ENCODE measurements at regions not wholly inside any gene's neighbourhood (a gene's known extent, or its start where the extent isn't known, plus 50 kb on each side); places are given as distances from the start of the nearest gene placed in this dataset.
"Not testable (repeated sequence)": the region's sequence is repeated elsewhere in the genome, so short reads cannot be mapped to it uniquely, and the experiment has no call there.

DNA sequence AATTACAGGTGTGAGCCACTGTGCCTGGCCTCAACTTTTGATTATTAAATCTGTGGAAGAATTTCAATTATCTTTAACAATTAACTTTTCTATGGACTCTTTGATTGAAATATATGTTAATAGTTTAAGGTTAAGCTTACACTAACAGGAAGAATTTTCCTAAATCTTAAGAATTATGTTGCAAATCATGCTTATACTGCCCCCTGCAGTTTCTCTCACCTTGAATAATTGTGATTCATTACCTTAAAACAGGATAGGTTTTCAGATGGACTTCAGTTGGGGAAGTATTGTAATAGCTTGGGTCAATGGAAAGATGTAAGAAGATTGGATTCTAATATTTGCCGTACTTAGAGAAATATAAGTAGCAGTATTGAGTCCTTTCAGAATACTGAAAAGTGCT, 66.5 kb upstream of the NIPA1 start:
- H3K4me2 ChIP-seq (ENCODE audit: low read depth, low read length); H3K79me2 ChIP-seq (ENCODE audit: insufficient read depth, low read length); DNase-seq (ENCODE audit: low spot score); H3K27me3 ChIP-seq (ENCODE audit: control insufficient read depth in 1 of 2, insufficient read depth in 2 of 2, low read length in 2 of 2); in situ Hi-C loops (cut with HindIII; ENCODE audit: extremely low pct_ligation_motif_present, low pct_unique_long_range_greater_than_20kb); intact Hi-C loops (cut with micrococcal nuclease; ENCODE audit: unreplicated experiment); H3K9me3 ChIP-seq (ENCODE audit: low read length); H3K4me1 ChIP-seq (ENCODE audit: insufficient read depth, low read length); H2AFZ ChIP-seq (ENCODE audit: low read length); ATAC-seq; CTCF ChIA-PET (ENCODE audit: low intra/inter-chr PET ratio, low total read pairs); H3K27ac ChIP-seq (ENCODE audit: extremely low read length, insufficient read depth, low read length); BruUV-seq (replicated peaks); H3K4me3 ChIP-seq (replicated peaks in 1 of 3; ENCODE audit: insufficient read depth in 1 of 3, low read depth in 2 of 3, low read length in 3 of 3); H3K36me3 ChIP-seq (replicated peaks in 1 of 2; ENCODE audit: control insufficient read depth in 1 of 2, insufficient read depth in 2 of 2, low read length in 2 of 2); POLR2A ChIA-PET; FAIRE-seq; H3K9ac ChIP-seq (ENCODE audit: insufficient read depth, low read depth, low read length); H4K20me1 ChIP-seq (ENCODE audit: insufficient read depth, low read length): not testable (repeated sequence)
- TF ChIP-seq STAG1 (CRISPR knock-in tag; IDR thresholded peaks at IDR 0.05), result peak; percentile 51
- 0% methylated on average over 1 of the region's 1 CpG for WGBS (ENCODE audit: low lambda C conversion rate)

DNA sequence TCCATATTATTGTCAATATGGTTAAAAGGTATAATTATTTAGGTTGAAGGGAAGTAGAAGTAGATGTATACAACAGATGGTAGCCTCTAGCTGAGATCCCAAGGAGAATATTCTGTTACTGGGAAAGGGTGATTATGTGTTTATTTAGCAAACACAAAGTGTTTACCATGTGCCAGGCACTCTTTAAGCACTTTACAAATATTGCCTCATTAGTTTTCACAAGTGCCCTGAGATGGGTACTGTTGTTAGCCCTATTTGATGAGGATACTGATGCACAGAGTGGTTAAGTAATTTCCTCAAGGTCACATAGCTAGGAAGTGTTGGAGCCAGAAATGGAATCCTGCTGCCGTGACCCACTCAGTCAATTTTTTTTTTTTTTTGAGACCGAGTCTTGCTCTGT, 60.3 kb upstream of the NIPA1 start:
- H3K4me2 ChIP-seq (ENCODE audit: low read depth, low read length); DNase-seq (ENCODE audit: low spot score); POLR2A ChIA-PET; intact Hi-C loops (cut with micrococcal nuclease; ENCODE audit: unreplicated experiment); H3K9ac ChIP-seq (ENCODE audit: insufficient read depth, low read depth, low read length); H3K27ac ChIP-seq (ENCODE audit: extremely low read length, insufficient read depth, low read length); H3K4me1 ChIP-seq (ENCODE audit: insufficient read depth, low read length); in situ Hi-C loops (cut with HindIII; ENCODE audit: extremely low pct_ligation_motif_present, low pct_unique_long_range_greater_than_20kb); CTCF ChIA-PET (ENCODE audit: low intra/inter-chr PET ratio, low total read pairs); H3K4me3 ChIP-seq (replicated peaks in 1 of 3; ENCODE audit: insufficient read depth in 1 of 3, low read depth in 2 of 3, low read length in 3 of 3); H3K27me3 ChIP-seq (ENCODE audit: control insufficient read depth in 1 of 2, insufficient read depth in 2 of 2, low read length in 2 of 2); H3K79me2 ChIP-seq (ENCODE audit: insufficient read depth, low read length); H3K9me3 ChIP-seq (ENCODE audit: low read length); H2AFZ ChIP-seq (ENCODE audit: low read length); FAIRE-seq; BruUV-seq (replicated peaks); H4K20me1 ChIP-seq (ENCODE audit: insufficient read depth, low read length); ATAC-seq; H3K36me3 ChIP-seq (replicated peaks in 1 of 2; ENCODE audit: control insufficient read depth in 1 of 2, insufficient read depth in 2 of 2, low read length in 2 of 2): not testable (repeated sequence)
- no CpG with 5 or more reads among the region's 2 CpGs for WGBS (ENCODE audit: low lambda C conversion rate)

DNA sequence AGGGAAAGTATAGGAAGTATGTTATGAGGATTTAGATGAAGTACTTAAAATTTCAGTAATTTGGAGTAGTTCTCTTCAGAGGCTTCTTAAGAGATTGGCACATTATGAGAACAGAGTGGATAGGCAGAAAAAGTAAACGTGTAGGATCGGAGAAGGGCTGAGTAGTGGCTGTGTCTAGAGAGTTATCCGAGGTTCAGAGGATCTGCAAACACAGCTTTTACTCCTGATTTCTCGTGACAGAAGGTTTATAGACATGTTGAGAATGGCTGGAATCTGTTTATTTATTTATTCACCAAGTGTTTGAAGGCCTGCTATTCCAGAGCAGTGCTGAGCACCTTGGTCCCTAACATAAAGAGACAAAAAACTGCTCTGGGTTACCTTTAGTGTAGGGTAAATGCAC, 51.4 kb upstream of the NIPA1 start:
- in situ Hi-C loops (cut with HindIII; ENCODE audit: extremely low pct_ligation_motif_present, low pct_unique_long_range_greater_than_20kb); H3K27ac ChIP-seq (ENCODE audit: extremely low read length, insufficient read depth, low read length); H3K36me3 ChIP-seq (replicated peaks in 1 of 2; ENCODE audit: control insufficient read depth in 1 of 2, insufficient read depth in 2 of 2, low read length in 2 of 2); H3K4me3 ChIP-seq (replicated peaks in 1 of 3; ENCODE audit: insufficient read depth in 1 of 3, low read depth in 2 of 3, low read length in 3 of 3); H3K4me1 ChIP-seq (ENCODE audit: insufficient read depth, low read length); H3K79me2 ChIP-seq (ENCODE audit: insufficient read depth, low read length); FAIRE-seq; H3K27me3 ChIP-seq (ENCODE audit: control insufficient read depth in 1 of 2, insufficient read depth in 2 of 2, low read length in 2 of 2); ATAC-seq; BruUV-seq (replicated peaks); intact Hi-C loops (cut with micrococcal nuclease; ENCODE audit: unreplicated experiment); CTCF ChIA-PET (ENCODE audit: low intra/inter-chr PET ratio, low total read pairs); DNase-seq (ENCODE audit: low spot score); H3K9me3 ChIP-seq (ENCODE audit: low read length); H3K4me2 ChIP-seq (ENCODE audit: low read depth, low read length); H3K9ac ChIP-seq (ENCODE audit: insufficient read depth, low read depth, low read length); H2AFZ ChIP-seq (ENCODE audit: low read length); POLR2A ChIA-PET; H4K20me1 ChIP-seq (ENCODE audit: insufficient read depth, low read length): not testable (repeated sequence)
- WGBS (ENCODE audit: low lambda C conversion rate), result 4% methylated on average over 4 of the region's 4 CpGs
